ENCODE measurements at regions not wholly inside any gene's neighbourhood (a gene's known extent, or its start where the extent isn't known, plus 50 kb on each side); places are given as distances from the start of the nearest gene placed in this dataset.

DNA sequence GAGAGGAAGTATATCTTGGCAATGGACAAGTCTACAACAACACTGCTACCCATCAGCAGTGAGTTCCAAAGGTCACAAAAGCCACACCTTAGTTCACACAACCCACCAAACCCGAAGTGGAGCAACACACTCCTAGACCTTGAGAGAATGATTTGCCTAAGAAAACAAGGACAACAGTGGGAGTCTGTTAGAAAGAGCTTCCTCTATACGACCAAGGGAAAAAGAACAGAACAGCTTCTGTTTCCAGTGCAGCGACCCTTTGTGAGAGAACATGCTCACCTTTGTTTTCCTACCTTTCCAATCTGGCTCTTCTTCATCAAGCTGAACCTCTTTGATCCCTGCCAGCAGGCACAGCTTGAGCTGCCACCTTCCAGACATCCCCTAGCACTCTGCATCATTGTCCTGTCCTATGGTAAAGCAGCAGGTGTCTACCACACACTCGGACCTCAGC is 56.7 kb upstream of the PALMD start (continued):
- TF ChIP-seq ZNF329 (CRISPR knock-in tag; IDR thresholded peaks at IDR 0.05; ENCODE audit: low read depth): no peak
- no peak for TF ChIP-seq ZNF430 (CRISPR knock-in tag; IDR thresholded peaks at IDR 0.05)
- TF ChIP-seq ARNT2 (CRISPR knock-in tag; IDR thresholded peaks at IDR 0.05; ENCODE audit: low read depth): no peak
- TF ChIP-seq MIXL1 (CRISPR knock-in tag; IDR thresholded peaks at IDR 0.05): peak; percentile 74
- no peak for TF ChIP-seq ZFP37 (CRISPR knock-in tag; IDR thresholded peaks at IDR 0.05; ENCODE audit: borderline replicate concordance)
- TF ChIP-seq MED8 (CRISPR knock-in tag; IDR thresholded peaks at IDR 0.05; ENCODE audit: insufficient replicate concordance): no peak
- TF ChIP-seq ZNF280B (CRISPR knock-in tag; IDR thresholded peaks at IDR 0.05; ENCODE audit: borderline replicate concordance): no peak
- TF ChIP-seq WIZ (CRISPR knock-in tag; IDR thresholded peaks at IDR 0.05): no peak; the same call in 1 of the 2 replicates
- peak; percentile 91; the same call in 1 of the 2 replicates for TF ChIP-seq FOXJ3 (CRISPR knock-in tag; IDR thresholded peaks at IDR 0.05; ENCODE audit: borderline replicate concordance)
- peak; percentile 86 for TF ChIP-seq KDM6A (CRISPR knock-in tag; IDR thresholded peaks at IDR 0.05; ENCODE audit: low read depth)
- TF ChIP-seq, protein P1, sequence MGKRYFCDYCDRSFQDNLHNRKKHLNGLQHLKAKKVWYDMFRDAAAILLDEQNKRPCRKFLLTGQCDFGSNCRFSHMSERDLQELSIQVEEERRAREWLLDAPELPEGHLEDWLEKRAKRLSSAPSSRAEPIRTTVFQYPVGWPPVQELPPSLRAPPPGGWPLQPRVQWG (CRISPR knock-in tag; IDR thresholded peaks at IDR 0.05; ENCODE audit: borderline replicate concordance, low read depth): no peak
- TF ChIP-seq PAX8 (CRISPR knock-in tag; IDR thresholded peaks at IDR 0.05; ENCODE audit: borderline replicate concordance): no peak
- TF ChIP-seq SKI (IDR thresholded peaks at IDR 0.05; ENCODE audit: partially characterized antibody): peak; percentile 36
- TF ChIP-seq RFXAP (CRISPR knock-in tag; IDR thresholded peaks at IDR 0.05; ENCODE audit: borderline replicate concordance): no peak; the same call in 1 of the 2 replicates
- TF ChIP-seq ZNF562 (CRISPR knock-in tag; IDR thresholded peaks at IDR 0.05; ENCODE audit: borderline replicate concordance): no peak
- TF ChIP-seq ZNF383 (CRISPR knock-in tag; IDR thresholded peaks at IDR 0.05; ENCODE audit: borderline replicate concordance): 0 out of 2 replicates have a peak, but pooled peaks have one; percentile 29
- TF ChIP-seq RFX1 (IDR thresholded peaks at IDR 0.05): no peak
- peak; percentile 42; the same call in 1 of the 2 replicates for TF ChIP-seq DRAP1 (CRISPR knock-in tag; IDR thresholded peaks at IDR 0.05)
- TF ChIP-seq TFDP1 (CRISPR knock-in tag; IDR thresholded peaks at IDR 0.05; ENCODE audit: borderline replicate concordance): no peak; the same call in 1 of the 2 replicates
- TF ChIP-seq ZNF703 (CRISPR knock-in tag; IDR thresholded peaks at IDR 0.05; ENCODE audit: borderline replicate concordance): no peak
- TF ChIP-seq ZNF224 (CRISPR knock-in tag; IDR thresholded peaks at IDR 0.05): no peak
- TF ChIP-seq CAMTA2 (CRISPR knock-in tag; IDR thresholded peaks at IDR 0.05; ENCODE audit: borderline replicate concordance): no peak
- TF ChIP-seq ZBTB25 (CRISPR knock-in tag; IDR thresholded peaks at IDR 0.05): peak; percentile 82; the same call in 1 of the 2 replicates
- TF ChIP-seq CENPX (CRISPR knock-in tag; IDR thresholded peaks at IDR 0.05): no peak
- TF ChIP-seq PCBP1 (IDR thresholded peaks at IDR 0.05; ENCODE audit: borderline replicate concordance, low read depth, low read length): no peak
- TF ChIP-seq YEATS2 (CRISPR knock-in tag; IDR thresholded peaks at IDR 0.05; ENCODE audit: borderline replicate concordance): peak; percentile 64; the same call in 1 of the 2 replicates
- no peak for TF ChIP-seq ZNF563 (CRISPR knock-in tag; IDR thresholded peaks at IDR 0.05)
- TF ChIP-seq ZNF138 (CRISPR knock-in tag; IDR thresholded peaks at IDR 0.05; ENCODE audit: low read depth): no peak
